D721Med (cell line): ENCODE measurements at regions not wholly inside any gene's neighbourhood (a gene's known extent, or its start where the extent isn't known, plus 50 kb on each side); places are given as distances from the start of the nearest gene placed in this dataset.

Source experiments
- DNase-seq: peaks from one replicate; pipeline ENCODE4 v3.0.0; 2011; ENCODE audit warnings: low spot score; ENCODE audit not compliant: insufficient read length
- FAIRE-seq: peaks from 2 replicates; lab custom pipeline; 2011; peaks lifted over from hg19 to GRCh38; lab: Jason Lieb, UNC
- CTCF ChIP-seq: IDR thresholded peaks from 2 replicates; pipeline ENCODE4 v1.5.1; 2012; ENCODE audit warnings: mild to moderate bottlenecking, control low read depth; ENCODE audit not compliant: insufficient read depth; ENCODE audit errors: missing control alignments

DNA sequence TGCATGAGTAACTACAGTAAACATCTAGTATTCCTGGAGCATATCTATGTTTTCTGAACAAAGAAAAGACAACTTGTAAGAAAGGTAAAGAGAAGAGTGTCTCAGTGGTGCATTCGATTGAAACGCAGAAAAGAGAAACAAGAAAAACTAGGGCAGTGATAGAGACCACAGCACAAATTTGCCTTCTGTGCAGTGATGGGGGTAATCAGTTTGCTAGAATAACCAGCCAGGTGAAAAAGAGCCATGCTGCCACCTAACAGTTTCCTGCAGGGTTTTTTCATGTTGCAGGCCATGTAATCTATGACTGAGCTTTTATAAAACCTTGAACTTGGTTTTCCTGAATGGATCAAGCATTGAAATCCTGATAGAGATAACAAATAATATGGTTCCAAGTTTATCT, 198.4 kb upstream of the MEF2C start:
- TF ChIP-seq CTCF, result no peak
- no peak for FAIRE-seq
- no peak for DNase-seq

- TF ChIP-seq CTCF, result no peak
- DNase-seq (no peak), FAIRE-seq (no peak)
Measured at GRCh38 chr5:89080467-89081116, 197.6 kb upstream of the MEF2C start.

DNA sequence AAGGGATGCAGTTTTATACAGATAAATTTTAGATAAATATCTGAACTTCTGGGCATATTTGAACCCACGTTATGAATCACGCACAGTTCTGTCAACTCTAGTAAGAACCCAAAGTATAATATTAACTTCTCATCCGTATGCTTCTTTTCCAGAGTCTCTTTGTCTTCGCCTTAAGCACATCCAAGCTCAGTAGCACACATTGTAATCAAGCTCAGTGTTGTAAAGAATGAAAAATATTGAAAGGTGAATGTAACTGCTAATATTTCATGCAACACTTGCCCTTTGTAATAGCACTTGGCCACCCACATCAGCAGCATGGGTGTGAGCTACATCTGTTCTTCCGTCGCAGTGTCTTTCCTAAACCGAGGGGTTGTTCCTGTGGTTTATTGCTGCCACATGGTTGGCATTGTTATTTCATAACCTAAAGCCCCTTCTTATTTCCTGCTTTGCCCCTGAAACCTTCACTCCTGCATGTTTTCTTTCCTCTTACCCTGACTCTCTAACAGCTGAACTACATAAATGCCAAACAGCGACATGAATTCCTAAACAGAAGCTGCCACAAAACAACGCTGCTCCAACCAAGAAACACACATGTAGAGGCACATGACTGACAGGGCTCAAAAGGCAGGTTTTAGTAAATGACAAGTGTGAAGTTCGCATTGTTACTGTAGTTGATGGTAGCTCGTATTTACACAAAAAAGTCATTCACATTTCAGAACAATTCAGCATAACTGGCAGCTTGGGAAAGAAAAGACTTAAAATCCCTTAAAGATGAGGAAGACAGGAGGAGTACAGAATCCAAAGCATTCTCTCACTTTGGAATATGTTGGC, 190.1 kb upstream of the MEF2C start:
- TF ChIP-seq CTCF, result no peak
- DNase-seq (no peak), FAIRE-seq (no peak)

- FAIRE-seq (no peak), DNase-seq (no peak)
- TF ChIP-seq CTCF, result no peak
Measured at GRCh38 chr5:89071941-89072331, 189.0 kb upstream of the MEF2C start.

DNA sequence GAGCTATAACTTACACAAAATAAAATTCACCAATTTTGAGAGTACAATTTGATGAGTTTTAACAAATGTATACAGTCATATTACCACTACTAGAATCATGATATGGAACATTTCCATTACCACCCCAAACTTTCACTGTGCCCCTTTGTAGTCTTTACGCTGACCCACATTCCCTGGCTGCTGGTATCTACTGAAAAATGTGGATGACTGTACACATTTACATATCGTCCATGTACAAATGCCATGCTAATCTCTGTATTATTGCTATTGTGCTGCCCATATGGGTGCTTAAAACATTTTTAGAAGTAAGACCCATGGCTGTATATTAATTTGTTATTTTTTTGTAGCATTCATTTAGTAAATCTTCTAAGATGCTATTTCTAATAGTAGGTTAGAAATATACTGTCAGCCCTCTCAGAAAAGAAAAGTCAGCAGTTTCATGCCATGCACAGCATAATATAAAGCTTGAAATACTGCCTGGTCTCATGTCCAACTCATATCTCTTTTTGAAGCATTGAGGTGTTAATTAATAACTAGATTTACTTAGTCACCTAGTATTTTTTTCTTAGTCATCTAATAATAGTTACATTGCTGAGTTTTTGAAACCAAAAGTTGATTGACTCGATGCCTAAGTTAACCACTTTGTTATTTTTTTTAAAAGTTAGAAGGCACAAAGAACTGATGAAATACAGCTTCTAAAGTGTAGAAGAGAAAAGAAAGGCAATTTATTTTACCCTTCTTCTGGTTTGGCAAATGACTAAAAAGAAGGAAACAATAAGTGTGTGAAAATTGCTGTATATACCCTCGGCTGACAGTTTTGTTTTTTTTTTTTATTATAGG, 188.3 kb upstream of the MEF2C start:
- no peak for TF ChIP-seq CTCF
- DNase-seq (no peak), FAIRE-seq (no peak)

GRCh38 chr5:89069591-89069990, 186.6 kb upstream of the MEF2C start:
- TF ChIP-seq CTCF, result no peak
- DNase-seq, result no peak
- no peak for FAIRE-seq
